ENCODE measurements at regions not wholly inside any gene's neighbourhood (a gene's known extent, or its start where the extent isn't known, plus 50 kb on each side); places are given as distances from the start of the nearest gene placed in this dataset.

DNA sequence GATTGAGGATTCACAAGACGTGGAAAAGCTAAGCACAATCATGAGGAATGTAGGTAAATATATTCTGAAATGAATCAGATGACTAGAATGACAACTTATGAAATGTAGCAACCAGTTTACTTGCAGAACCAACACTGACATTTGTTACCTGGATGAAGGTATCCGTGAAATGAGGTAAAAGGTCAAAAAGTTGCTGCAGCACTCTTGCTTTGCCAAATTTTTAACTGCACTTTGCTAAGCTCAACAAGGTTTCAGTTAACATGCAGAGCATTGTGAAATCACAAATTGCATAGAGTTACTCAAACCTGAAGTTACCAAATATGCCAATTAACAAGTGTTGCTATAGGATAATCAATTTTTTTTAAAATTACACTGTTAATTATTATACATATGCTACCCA lies 1280.1 kb downstream of the KCNT2 start:
- DNase-seq = no peak

- DNase-seq = no peak
Observed at GRCh38 chr1:195327361-195327760, 1280.9 kb downstream of the KCNT2 start.

DNA sequence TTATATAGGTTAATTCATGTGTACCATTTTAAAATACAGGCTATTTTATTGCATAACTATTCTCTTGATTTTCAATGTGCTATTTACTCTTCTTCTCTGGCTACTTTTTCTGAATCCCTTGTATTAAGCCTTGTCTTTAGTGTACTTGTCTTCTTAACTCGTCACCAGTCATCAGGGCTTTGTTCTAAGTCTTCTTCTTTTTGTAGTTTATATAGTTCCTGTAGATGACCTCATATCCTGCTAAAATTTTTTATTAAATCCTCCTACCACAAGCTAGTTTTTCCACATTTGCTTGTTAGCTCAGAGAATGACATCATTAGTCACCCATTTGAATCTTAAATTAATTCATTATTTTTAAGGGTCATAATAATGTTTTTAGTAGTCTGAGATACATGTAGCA lies 1281.9 kb downstream of the KCNT2 start:
- DNase-seq = no peak

- no peak for DNase-seq
Observed at GRCh38 chr1:195325181-195325580, 1283.1 kb downstream of the KCNT2 start.

- DNase-seq = no peak
Observed at GRCh38 chr1:195306281-195306680, 1302.0 kb downstream of the KCNT2 start.

GRCh38 chr1:195294911-195295310 lies 1313.3 kb downstream of the KCNT2 start:
- no peak for DNase-seq

DNA sequence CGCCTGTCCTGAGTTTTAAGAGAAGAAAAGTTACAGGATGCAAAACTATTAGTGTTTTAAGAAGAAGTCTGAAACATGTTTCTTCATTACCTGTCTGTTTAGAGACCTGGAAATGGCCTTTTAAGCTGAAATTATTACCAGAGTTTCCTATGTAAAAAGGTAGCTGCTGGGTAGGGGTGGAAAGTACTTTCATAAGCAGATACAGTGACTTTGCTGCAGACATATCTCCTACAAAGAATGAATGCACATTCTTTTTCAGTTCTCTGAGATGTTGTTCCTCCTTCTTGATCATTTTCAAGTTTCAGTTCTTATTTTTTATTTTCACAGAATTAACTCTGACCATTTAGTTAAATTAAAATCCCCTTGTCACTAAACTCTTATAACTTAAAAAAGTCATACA lies 1329.6 kb downstream of the KCNT2 start:
- no peak for DNase-seq

DNA sequence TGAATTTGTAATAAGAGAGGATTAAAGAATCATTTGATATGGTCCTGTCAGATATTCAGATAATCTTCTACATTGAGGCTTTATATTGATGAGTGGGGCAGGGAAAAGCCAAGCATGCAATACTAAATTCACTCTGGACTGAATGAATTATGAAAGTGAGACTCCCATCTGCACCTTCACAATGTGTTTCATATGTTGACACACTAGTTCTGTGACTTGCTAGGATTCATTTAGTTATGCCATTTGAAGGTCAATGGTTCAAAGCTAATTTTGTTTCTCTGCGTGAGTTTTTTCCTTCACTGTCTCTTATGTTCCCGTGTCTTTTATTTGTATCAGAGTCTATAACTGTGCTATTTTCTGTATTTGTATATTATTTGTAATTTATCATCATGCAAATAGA lies 1332.5 kb downstream of the KCNT2 start:
- DNase-seq = no peak

DNA sequence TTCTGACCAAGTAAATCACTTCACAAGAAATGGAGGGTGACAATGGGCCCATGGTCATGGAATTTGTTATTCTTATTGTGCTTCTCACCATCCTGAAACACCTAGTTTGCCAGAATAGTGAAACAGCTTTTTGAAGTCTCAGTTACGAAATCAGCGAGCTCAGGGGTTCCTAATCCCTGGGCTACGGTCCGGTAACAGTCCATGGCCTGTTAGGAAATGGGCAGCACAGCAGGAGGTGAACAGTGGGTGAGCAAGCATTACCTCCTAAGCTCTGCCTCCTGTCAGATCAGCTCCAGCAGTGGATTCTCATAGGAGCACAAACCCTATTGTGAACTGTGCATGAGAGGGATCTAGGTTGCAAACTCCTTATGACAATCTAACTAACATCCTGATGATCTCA lies 1356.3 kb downstream of the KCNT2 start:
- no peak for DNase-seq

- DNase-seq = no peak
Observed at GRCh38 chr1:195243492-195243891, 1364.7 kb downstream of the KCNT2 start.

DNA sequence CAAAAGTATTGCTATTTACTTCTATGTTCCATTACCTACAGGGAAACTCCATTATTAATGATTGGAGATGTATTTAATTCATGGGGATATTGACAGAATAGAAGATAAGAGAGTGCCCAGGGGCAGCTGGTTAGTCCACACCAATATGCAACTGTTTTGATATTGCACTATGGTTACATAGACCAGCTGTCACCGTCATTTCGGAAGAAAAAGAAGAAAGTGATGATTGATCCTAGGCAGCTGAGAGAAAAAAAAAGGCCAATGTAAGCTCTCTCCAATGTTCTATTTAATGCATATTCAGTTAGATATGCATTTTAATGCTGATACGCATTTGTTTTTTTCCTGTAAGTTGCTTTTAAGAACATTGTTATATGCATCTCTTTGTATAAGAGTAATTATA lies 1367.2 kb downstream of the KCNT2 start:
- DNase-seq = no peak

- DNase-seq = no peak
Observed at GRCh38 chr1:195238313-195238712, 1369.9 kb downstream of the KCNT2 start.

GRCh38 chr1:195236991-195237889 lies 1371.0 kb downstream of the KCNT2 start:
- no peak for DNase-seq

DNA sequence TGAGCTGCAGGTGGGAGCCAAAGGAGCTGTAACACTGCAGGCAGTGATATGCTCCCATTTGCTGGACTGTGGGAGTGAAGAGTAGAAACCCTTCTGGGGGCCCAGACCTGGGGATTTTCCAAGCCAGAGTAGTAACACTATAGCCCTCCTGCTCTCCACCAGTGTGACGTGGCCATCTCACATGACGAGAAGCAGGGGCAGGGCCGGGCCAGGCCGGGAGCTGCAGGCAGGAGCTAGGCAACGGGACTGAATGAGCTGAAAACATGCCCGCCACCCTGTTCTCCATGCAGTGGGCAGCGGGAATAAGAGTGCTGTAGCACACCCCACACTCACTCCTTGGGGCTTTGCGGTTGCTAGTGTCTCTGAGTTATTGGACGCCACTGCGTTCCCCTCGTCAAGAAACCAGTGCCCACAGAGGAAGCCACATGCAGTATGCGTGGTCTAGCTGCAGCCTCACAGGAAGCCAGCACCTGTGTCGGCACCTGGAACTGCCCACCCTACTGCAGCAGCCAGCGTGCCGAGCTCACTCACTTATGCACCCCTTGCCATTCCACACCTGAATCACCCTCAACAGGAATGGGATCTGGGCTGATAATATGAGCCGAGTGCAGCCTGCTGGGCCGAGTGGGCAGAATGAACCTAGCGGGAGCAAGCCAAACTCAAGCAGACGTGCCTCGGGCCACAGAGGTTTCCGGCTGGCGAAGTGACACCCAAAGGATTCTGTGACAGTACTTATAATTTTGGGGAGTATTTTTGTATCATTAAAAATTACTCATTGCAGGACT lies 1389.6 kb downstream of the KCNT2 start:
- DNase-seq = no peak

DNA sequence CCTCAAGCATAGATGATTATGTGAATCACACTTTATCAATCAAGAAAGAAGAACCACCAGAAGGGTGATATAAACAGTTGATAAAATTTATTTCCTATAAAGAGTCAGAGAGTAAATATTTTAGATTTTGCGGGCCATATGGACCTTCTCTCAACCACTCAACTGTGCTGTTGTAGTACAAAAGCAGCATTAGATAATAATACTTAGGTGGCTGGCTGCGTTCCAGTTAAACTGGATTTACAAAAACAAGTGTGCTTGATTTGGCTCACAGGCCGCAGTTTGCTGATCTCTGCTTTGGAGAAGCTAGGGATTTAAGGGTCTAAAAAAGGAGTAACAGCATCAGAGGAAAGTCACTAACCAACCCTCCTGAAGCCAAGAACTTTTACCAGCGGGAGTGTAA lies 1406.0 kb downstream of the KCNT2 start:
- DNase-seq = no peak

GRCh38 chr1:195200772-195201171 lies 1407.5 kb downstream of the KCNT2 start:
- no peak for DNase-seq

- no peak for DNase-seq
Observed at GRCh38 chr1:195197116-195197515, 1411.1 kb downstream of the KCNT2 start.

DNA sequence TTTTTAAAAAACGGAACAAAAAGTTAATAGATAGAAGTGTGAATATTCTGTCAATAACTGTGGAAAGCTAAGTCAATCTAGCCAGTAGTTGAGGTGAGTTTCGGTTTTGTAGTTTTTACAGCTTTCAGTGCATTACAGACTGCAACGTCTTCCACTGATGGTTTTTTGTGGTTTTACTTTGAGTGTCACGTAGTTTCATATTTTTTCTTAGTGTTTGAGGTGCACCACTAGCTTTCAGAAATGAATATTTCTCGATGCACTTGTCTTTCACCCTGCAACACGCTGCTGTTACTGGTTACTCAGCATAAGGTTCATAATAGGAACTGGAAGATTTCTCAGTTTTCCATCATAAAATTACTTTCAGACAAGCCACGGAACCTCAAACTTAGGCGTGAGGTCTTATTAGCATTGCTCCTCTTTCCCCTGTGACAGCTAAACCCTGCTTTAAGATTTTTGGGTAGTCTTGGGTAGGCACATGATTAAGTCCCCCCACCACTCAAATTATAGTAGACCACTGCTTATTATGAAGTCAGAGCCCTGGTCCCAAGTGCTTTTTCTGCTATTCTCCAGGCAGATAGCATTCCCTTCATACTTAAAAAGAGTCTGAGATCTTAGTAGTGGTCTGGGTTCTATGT lies 1412.7 kb downstream of the KCNT2 start:
- DNase-seq = no peak

GRCh38 chr1:195193134-195193533 lies 1415.1 kb downstream of the KCNT2 start:
- DNase-seq = no peak

DNA sequence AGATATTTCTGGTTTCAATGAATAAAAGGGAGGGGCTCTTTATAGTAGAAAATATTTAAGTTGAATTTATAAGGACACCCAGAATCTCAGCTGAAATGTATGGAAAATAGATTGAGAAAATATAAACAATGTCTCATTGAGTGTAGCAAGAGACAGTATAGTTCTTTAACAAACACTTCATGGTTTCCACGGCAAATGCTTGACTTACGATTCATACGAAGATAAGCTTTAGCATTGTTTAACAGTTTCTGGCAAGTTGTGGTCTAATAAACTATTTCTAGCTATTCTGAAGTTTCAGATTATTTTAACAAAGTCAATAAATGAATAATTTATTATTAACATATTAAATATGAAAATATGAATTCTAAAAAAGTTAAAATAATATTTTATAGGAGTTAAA lies 1419.4 kb downstream of the KCNT2 start:
- DNase-seq = no peak

GRCh38 chr1:195186544-195186943 lies 1421.7 kb downstream of the KCNT2 start:
- no peak for DNase-seq

DNA sequence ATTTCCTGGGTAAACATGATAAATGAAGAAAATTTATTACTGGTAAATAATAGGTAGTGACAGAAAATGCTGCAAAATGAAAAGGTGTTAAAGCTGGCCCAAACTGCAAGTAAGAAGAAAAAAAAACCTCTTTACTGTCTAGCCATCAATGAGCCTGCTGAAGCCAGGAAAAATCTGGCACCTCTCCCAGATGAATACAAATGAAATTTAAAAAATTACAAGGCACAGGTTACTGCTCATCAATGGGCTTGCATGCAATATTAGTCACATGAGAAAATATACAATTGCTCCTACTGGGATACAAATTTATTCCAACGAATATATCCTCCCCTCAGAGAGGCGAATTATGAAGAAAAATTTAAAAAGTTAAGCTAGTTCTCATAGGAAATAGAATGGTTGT lies 1422.5 kb downstream of the KCNT2 start:
- no peak for DNase-seq

- no peak for DNase-seq
Observed at GRCh38 chr1:195185321-195185720, 1422.9 kb downstream of the KCNT2 start.

DNA sequence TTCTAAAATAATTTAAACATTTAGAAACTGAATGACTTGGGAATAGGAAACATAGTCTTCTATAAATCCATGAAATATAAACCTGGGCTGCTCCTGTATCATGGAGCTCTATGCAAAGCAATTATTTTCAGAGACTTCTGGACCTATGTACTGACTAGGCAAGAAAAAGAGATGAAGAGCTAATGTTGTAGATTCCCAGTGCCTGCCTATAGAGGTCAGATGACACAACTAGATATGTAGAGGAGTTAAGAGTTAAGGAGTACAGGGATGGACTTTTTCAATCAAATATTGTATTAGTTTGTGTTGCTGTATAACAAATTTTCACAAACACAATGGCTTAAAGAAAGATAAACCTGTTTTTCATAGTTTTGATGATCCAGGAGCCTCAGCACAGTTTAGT lies 1434.5 kb downstream of the KCNT2 start:
- no peak for DNase-seq
